ENCODE measurements at regions not wholly inside any gene's neighbourhood (a gene's known extent, or its start where the extent isn't known, plus 50 kb on each side); places are given as distances from the start of the nearest gene placed in this dataset.

GRCh38 chr15:77817434-77817833 is 184.7 kb upstream of the LINGO1 start:
- TF ChIP-seq, protein P1, sequence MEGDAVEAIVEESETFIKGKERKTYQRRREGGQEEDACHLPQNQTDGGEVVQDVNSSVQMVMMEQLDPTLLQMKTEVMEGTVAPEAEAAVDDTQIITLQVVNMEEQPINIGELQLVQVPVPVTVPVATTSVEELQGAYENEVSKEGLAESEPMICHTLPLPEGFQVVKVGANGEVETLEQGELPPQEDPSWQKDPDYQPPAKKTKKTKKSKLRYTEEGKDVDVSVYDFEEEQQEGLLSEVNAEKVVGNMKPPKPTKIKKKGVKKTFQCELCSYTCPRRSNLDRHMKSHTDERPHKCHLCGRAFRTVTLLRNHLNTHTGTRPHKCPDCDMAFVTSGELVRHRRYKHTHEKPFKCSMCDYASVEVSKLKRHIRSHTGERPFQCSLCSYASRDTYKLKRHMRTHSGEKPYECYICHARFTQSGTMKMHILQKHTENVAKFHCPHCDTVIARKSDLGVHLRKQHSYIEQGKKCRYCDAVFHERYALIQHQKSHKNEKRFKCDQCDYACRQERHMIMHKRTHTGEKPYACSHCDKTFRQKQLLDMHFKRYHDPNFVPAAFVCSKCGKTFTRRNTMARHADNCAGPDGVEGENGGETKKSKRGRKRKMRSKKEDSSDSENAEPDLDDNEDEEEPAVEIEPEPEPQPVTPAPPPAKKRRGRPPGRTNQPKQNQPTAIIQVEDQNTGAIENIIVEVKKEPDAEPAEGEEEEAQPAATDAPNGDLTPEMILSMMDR (IDR thresholded peaks at IDR 0.05; ENCODE audit: insufficient read depth, low read depth, low read length, missing control alignments): no peak
- DNase-seq (ENCODE audit: low read depth): no peak
- H3K4me3 ChIP-seq (ENCODE audit: low read depth, low read length): no peak overlapping the region

GRCh38 chr15:77816983-77817382 is 184.3 kb upstream of the LINGO1 start:
- H3K4me3 ChIP-seq (ENCODE audit: low read depth, low read length): no peak overlapping the region
- DNase-seq (ENCODE audit: low read depth): no peak
- TF ChIP-seq, protein P1 (IDR thresholded peaks at IDR 0.05; ENCODE audit: insufficient read depth, low read depth, low read length, missing control alignments): no peak

- TF ChIP-seq, protein P1 (IDR thresholded peaks at IDR 0.05; ENCODE audit: insufficient read depth, low read depth, low read length, missing control alignments): no peak
- no peak for DNase-seq (ENCODE audit: low read depth)
- H3K4me3 ChIP-seq (ENCODE audit: low read depth, low read length): no peak overlapping the region
Observed at GRCh38 chr15:77815015-77815414, 182.3 kb upstream of the LINGO1 start.

DNA sequence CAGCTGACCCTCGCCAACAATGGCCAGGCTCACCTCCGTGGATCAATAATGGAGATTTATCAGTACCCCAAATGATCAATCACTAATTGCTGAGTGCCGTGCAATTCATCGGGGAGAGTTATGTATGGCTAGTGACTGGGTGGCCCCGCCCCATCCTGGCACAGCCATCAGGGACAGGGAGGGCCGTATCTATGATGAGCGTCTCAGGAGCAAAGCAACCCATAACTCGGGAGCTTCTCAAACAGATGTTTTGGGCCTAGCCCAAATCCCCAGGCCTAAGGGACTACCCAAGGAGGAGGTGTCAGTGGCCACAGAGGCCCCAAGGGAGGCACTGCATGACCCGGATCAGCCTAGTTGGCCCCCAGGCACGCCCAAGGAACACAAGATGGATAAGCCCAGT is 180.0 kb upstream of the LINGO1 start:
- DNase-seq (ENCODE audit: low read depth): peak; percentile 9
- TF ChIP-seq, protein P1 (IDR thresholded peaks at IDR 0.05; ENCODE audit: insufficient read depth, low read depth, low read length, missing control alignments): no peak
- no peak overlapping the region for H3K4me3 ChIP-seq (ENCODE audit: low read depth, low read length)

DNA sequence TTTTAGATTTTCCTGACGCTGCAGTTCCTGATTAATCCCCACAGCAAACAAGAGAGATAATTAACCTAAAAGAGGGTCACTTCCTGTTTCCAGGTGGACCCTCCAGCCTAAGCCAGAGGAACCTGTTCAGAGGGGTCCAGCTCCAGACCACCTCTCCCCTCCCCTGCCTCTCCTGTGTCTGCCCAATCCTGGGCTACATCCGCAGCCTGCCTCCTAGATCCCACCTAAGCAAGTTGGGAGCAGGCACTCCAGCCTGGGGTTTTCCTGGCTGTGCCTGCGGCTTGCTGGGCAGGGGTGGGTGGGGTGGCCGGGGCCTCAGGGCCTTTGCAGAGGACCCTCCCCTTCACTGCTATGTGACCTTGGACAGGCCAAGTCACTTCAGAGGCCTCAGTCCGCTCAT is 178.6 kb upstream of the LINGO1 start:
- H3K4me3 ChIP-seq (ENCODE audit: low read depth, low read length): no peak overlapping the region
- TF ChIP-seq, protein P1 (IDR thresholded peaks at IDR 0.05; ENCODE audit: insufficient read depth, low read depth, low read length, missing control alignments): no peak
- DNase-seq (ENCODE audit: low read depth): no peak

GRCh38 chr15:77810130-77810571 is 177.4 kb upstream of the LINGO1 start:
- TF ChIP-seq, protein P1 (IDR thresholded peaks at IDR 0.05; ENCODE audit: insufficient read depth, low read depth, low read length, missing control alignments): no peak
- DNase-seq (ENCODE audit: low read depth): no peak
- H3K4me3 ChIP-seq (ENCODE audit: low read depth, low read length): no peak overlapping the region

GRCh38 chr15:77808581-77809177 is 176.0 kb upstream of the LINGO1 start:
- TF ChIP-seq, protein P1 (IDR thresholded peaks at IDR 0.05; ENCODE audit: insufficient read depth, low read depth, low read length, missing control alignments): no peak
- DNase-seq (ENCODE audit: low read depth): no peak

More at GRCh38 chr15:77808581-77809177, 176.0 kb upstream of the LINGO1 start:
- no peak overlapping the region for H3K4me3 ChIP-seq (ENCODE audit: low read depth, low read length)

Measured in GM12865 (cell line).